ENCODE measurements at regions not wholly inside any gene's neighbourhood (a gene's known extent, or its start where the extent isn't known, plus 50 kb on each side); places are given as distances from the start of the nearest gene placed in this dataset.
A peak's percentile ranks its signal among the peaks of the same experiment; 100 is the strongest.

- ATAC-seq, result no peak
- Histone ChIP-seq H4K20me1 (ENCODE audit: insufficient read depth, low read length) (no peaks in the 10 kb centered on the region), H3K9me3 (ENCODE audit: low read length) (no peaks in the 10 kb centered on the region), H3K36me3 (replicated peaks in 1 of 2; ENCODE audit: control insufficient read depth in 1 of 2, insufficient read depth in 2 of 2, low read length in 2 of 2) (no peaks in the 10 kb centered on the region), H3K27me3 (ENCODE audit: control insufficient read depth in 1 of 2, insufficient read depth in 2 of 2, low read length in 2 of 2) (no peaks in the 10 kb centered on the region), H3K27ac (ENCODE audit: extremely low read length, insufficient read depth, low read length) (no peak overlapping the region), H3K4me2 (ENCODE audit: low read depth, low read length) (no peak overlapping the region), H3K4me1 (ENCODE audit: insufficient read depth, low read length) (peaks cover 60% of the 10 kb centered on the region), H3K79me2 (ENCODE audit: insufficient read depth, low read length) (no peaks in the 10 kb centered on the region), H3K9ac (ENCODE audit: insufficient read depth, low read depth, low read length) (no peak overlapping the region), H2AFZ (ENCODE audit: low read length) (no peak overlapping the region), H3K4me3 (replicated peaks in 1 of 3; ENCODE audit: insufficient read depth in 1 of 3, low read depth in 2 of 3, low read length in 3 of 3) (no peak overlapping the region)
- no peak for FAIRE-seq
- intact Hi-C loops (cut with micrococcal nuclease; ENCODE audit: unreplicated experiment), result loop anchor here (5.0 kb wide), 1 partner anchor 63 kb away; no protein-coding TSS in a partner anchor
- 54% methylated on average over 11 of the region's 11 CpGs for WGBS (ENCODE audit: low lambda C conversion rate)
- TF ChIP-seq ZUFSP (CRISPR knock-in tag; IDR thresholded peaks at IDR 0.05; ENCODE audit: borderline replicate concordance) (0 out of 2 replicates have a peak, but pooled peaks have one; percentile 49), POLR2A (IDR thresholded peaks at IDR 0.05; ENCODE audit: insufficient read depth in 1 of 2, low read depth in 2 of 2, low read length in 2 of 2) (no peak)
- no peak for DNase-seq (ENCODE audit: low spot score)
- ChIA-PET CTCF (ENCODE audit: low intra/inter-chr PET ratio, low total read pairs) (no interaction called here), POLR2A (no interaction called here)
- in situ Hi-C loops (cut with HindIII; ENCODE audit: extremely low pct_ligation_motif_present, low pct_unique_long_range_greater_than_20kb), result no loop called here
- BruUV-seq (replicated peaks), result no TSS peak
Measured at GRCh38 chr20:6700563-6701329, 66.7 kb upstream of the BMP2 start.

GRCh38 chr20:6699921-6700562 lies 67.4 kb upstream of the BMP2 start:
- WGBS (ENCODE audit: low lambda C conversion rate), result 32% methylated on average over 3 of the region's 3 CpGs
- no peak overlapping the region for H3K27ac ChIP-seq (ENCODE audit: extremely low read length, insufficient read depth, low read length)
- POLR2A ChIA-PET, result no interaction called here
- no peaks in the 10 kb centered on the region for H3K79me2 ChIP-seq (ENCODE audit: insufficient read depth, low read length)
- FAIRE-seq, result no peak
- no peaks in the 10 kb centered on the region for H3K36me3 ChIP-seq (replicated peaks in 1 of 2; ENCODE audit: control insufficient read depth in 1 of 2, insufficient read depth in 2 of 2, low read length in 2 of 2)
- intact Hi-C loops (cut with micrococcal nuclease; ENCODE audit: unreplicated experiment) (loop anchor here (5.0 kb wide), 1 partner anchor 63 kb away; no protein-coding TSS in a partner anchor), in situ Hi-C loops (cut with HindIII; ENCODE audit: extremely low pct_ligation_motif_present, low pct_unique_long_range_greater_than_20kb) (no loop called here)
- BruUV-seq (replicated peaks), result no TSS peak
- no peak overlapping the region for H2AFZ ChIP-seq (ENCODE audit: low read length)
- H3K27me3 ChIP-seq (ENCODE audit: control insufficient read depth in 1 of 2, insufficient read depth in 2 of 2, low read length in 2 of 2), result no peaks in the 10 kb centered on the region
- DNase-seq (ENCODE audit: low spot score), result no peak
- no peaks in the 10 kb centered on the region for H4K20me1 ChIP-seq (ENCODE audit: insufficient read depth, low read length)
- CTCF ChIA-PET (ENCODE audit: low intra/inter-chr PET ratio, low total read pairs), result no interaction called here
- H3K4me2 ChIP-seq (ENCODE audit: low read depth, low read length), result no peak overlapping the region
- ATAC-seq, result no peak
- H3K9ac ChIP-seq (ENCODE audit: insufficient read depth, low read depth, low read length), result no peak overlapping the region
- no peaks in the 10 kb centered on the region for H3K9me3 ChIP-seq (ENCODE audit: low read length)
- no peak overlapping the region for H3K4me3 ChIP-seq (replicated peaks in 1 of 3; ENCODE audit: insufficient read depth in 1 of 3, low read depth in 2 of 3, low read length in 3 of 3)
- peaks cover 53% of the 10 kb centered on the region for H3K4me1 ChIP-seq (ENCODE audit: insufficient read depth, low read length)
- peak; percentile 21; the same call in 1 of the 2 replicates for TF ChIP-seq FOSL2 (CRISPR knock-in tag; IDR thresholded peaks at IDR 0.05)
- TF ChIP-seq KLF12 (CRISPR knock-in tag; IDR thresholded peaks at IDR 0.05; ENCODE audit: borderline replicate concordance), result no peak
